HG02885 (cell line): ENCODE measurements at regions not wholly inside any gene's neighbourhood (a gene's known extent, or its start where the extent isn't known, plus 50 kb on each side); places are given as distances from the start of the nearest gene placed in this dataset.

Experiments used
- ATAC-seq: cut with Tn5 transposase; IDR thresholded peaks from one replicate; pipeline ENCODE4 v1.9.1; 2021; ENCODE audit warnings: mild to moderate bottlenecking; ENCODE audit not compliant: unreplicated experiment, poor library complexity

- no peak for ATAC-seq
These were observed 1350.0 kb upstream of the ADGRL2 start for GRCh38 chr1:80450711-80451110.

DNA sequence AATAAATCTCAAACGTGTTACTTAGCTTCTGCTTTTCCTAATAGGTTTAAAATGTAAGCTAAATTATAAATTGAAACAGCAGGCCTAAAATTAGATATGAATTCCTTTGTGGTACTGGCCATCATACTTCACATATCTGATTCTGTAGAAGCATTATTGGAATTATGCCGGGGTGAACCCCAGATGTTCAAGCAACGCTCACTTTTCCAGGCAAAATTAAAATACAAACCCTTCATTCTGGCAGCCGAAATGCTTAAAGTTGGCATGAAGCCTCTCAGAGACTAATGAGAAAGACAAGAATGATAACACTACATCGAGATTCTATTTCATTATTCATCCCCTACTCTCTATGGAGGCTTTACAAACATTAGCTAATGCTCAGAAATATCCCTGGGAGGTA, 1352.7 kb upstream of the ADGRL2 start:
- no peak for ATAC-seq

- no peak for ATAC-seq
These were observed 1353.2 kb upstream of the ADGRL2 start for GRCh38 chr1:80447526-80447925.

GRCh38 chr1:80445033-80445432, 1355.7 kb upstream of the ADGRL2 start:
- no peak for ATAC-seq

DNA sequence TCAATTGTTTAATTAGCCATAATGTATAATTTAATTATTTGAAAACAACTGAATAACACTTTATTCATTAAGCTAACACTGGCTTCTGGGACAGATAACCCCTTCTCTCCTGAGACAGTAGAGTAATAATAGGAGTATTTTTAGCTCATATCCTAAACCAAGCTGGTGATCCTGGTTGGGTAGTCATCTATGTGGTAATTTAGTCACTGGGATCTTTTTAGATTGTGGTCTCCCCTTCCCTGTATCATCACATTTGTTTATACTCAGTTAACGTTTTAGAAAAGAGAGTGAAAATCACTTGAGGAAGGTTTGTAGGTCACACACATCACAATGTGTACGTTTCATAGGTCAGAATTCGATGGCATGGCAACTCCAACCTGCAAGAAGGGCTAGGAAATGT, 1356.6 kb upstream of the ADGRL2 start:
- no peak for ATAC-seq

DNA sequence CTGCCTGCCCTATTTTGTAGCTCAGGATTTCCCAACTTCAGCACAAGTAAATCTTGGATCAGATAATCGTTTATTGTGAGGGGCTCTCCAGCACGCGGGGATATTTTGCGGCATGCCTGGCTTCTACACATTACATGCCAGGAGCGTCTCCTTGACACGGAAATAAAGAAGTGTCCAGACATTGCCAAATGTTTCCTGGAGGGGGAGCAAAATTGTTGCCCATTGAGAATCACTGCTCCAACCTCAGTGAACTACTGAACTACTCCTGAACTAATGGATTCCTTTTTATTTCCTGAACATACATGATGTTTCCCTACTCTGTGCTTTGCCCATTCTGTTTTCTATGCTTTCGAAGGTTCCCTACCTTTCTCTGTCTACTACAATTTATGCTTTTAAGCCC, 1359.1 kb upstream of the ADGRL2 start:
- ATAC-seq = no peak

GRCh38 chr1:80436851-80437250, 1363.9 kb upstream of the ADGRL2 start:
- ATAC-seq = no peak

GRCh38 chr1:80427881-80428280, 1372.9 kb upstream of the ADGRL2 start:
- no peak for ATAC-seq

DNA sequence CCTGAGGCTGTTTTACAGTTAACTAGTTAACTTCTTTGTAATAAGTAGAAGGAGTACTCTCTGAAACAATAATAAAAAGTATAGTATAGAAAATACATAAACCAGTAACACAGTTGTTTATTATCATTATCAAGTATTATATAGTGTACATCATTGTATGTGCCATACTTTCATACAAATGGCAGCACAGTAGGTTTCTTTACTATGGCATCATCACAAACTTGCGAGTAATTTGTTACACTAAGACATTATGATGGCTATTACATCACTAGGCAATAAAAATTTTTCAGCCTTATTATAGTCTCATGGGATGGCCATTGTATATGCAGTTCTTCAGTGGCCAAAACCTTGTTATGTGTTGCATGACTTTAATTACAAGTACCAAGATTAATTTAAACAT, 1376.5 kb upstream of the ADGRL2 start:
- no peak for ATAC-seq

DNA sequence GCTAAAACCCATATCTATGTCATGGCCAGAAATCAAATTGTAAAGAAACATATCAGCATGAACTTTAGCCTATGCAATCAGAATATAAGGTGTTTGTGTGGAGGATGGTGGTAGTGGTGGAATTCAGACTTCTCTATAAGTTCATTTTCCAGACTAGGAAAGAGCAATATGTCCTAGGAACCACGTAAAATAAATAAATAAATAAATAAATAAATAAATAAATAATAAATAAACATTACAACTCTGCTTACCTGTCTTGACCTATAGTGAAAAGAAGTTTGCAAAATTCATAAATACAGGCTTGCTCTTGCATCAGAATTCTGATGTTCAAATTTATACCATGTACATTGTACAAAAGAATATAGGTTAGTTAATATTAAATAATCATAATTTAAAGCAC, 1382.6 kb upstream of the ADGRL2 start:
- no peak for ATAC-seq

- no peak for ATAC-seq
These were observed 1383.1 kb upstream of the ADGRL2 start for GRCh38 chr1:80417671-80418070.

- no peak for ATAC-seq
These were observed 1386.8 kb upstream of the ADGRL2 start for GRCh38 chr1:80413969-80414368.

- no peak for ATAC-seq
These were observed 1390.5 kb upstream of the ADGRL2 start for GRCh38 chr1:80410233-80410632.

DNA sequence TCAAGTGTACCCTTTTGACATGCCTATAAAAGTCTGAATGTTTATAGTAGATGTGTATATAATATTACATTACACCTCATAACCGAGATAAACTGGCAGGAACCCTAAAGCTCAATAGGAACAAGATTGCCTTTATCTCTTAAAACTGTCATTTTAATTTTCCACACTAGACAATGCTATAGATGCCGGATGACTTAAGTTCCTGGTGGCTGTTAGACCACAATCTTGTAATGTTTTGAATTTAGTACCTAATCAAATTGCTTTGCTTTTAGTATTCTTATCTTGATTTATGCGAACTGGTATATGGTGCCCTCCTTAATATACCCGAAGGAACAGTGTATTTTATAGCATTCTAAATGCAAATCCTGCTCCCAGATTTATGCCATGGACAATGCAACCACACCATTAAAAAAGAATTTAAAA, 1397.0 kb upstream of the ADGRL4 start:
- no peak for ATAC-seq

DNA sequence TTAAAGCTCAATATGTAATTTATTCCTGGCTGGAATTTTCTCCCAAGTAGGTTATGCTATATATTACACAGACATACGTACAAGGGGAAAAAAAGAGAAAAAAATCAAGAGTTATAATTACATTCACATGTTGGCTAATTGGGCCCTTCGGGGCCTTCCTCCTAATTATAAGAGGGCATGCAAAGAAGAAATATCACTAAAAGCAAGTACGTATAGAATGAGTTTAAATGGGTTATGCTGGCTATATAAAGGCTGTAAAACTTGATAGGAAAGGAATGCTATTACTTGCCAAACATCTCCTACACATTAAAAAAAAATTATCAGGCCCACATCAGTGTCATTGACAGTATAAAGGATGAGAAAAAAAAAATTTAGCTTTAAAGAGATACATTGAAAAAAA, 1396.1 kb upstream of the ADGRL4 start:
- no peak for ATAC-seq

DNA sequence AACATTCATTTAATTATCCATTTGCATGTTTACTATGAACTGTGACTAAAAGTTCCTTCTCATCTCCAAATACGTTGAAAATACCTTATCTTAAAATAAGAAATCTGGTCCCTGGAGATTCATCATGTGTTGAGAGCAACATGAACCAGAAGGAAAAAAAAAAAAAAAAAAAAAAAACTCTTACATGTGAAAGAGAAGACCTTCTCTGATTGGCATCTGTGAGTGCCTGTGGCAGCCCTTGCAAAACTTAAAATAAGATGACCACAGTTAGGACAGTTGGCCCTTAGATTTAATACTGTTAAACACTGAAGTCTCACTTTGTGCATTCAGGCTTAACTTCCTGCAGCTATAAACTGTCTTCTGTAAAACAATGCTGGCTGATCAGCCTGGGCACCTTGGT, 1395.2 kb upstream of the ADGRL4 start:
- no peak for ATAC-seq

DNA sequence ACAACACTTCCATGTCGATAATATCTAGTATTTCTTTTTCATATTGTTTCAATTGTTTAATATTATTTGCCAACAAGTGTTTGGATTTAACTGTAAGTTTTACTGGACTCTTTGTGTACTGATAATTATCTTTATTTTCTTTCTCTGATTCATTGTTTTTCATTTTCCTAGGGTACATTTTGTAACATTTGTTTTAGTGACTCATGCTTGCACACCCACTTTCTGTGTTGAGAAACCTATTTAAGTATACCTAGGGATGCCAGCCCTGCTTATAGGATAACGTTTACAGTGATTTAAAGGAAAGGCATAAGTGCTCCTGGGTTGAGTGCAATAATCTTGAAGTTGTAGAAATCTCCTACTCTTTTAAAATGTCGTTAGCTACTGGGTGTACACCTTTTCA, 1386.0 kb upstream of the ADGRL4 start:
- no peak for ATAC-seq

- ATAC-seq = no peak
These were observed 1379.1 kb upstream of the ADGRL4 start for GRCh38 chr1:80385650-80386049.

DNA sequence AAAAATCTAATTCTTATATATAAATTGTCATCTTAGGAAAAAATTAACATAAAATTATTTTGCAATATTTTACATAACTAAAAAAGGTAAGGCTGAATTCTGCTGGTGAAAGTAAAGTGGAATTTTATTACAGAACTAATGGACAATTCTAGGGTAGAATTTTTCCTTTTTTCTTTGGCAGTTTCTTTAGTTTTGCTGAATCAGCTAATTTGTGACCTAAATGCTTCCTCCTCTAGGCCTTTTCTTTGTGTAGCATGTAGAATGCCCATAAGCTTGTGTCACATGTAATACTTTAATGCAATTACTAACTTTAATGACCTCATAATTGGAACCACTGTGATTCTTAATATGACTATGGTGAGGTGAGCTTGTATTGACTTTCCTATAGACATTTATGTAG, 1378.4 kb upstream of the ADGRL4 start:
- ATAC-seq = no peak

DNA sequence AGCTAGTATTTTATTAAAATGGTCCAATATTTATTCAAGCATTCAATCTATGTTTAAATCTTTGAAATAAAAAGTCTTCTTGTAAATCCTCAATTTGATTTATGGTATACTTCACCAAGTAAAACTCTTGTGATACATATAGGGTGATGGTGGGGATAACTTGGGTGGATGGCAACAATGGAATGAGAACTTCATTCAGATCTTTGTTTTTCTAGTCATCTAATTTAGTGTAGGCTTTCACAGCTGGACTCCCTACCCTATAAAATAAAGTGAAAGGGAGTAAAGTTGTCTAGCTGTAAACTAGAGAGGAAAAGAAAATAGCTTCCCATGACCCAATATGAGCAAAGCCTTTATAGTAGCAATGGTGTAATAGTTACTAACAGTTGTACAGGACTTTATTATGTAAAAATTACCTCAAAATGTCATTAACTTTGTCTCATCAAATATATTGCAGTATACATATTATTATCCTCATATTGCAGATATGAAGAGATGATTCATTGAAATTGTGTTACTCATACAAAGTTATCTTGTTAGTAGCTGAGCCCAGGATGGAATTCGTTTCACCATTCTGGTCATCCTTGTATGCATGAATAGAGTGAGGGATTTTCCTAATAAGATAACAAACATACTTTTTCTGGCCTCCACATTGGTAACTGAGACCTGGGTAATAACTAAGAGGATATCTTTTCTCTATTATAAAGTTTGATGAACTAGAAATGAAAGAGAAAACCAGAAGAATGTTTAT, 1377.7 kb upstream of the ADGRL4 start:
- no peak for ATAC-seq

- no peak for ATAC-seq
These were observed 1369.1 kb upstream of the ADGRL4 start for GRCh38 chr1:80375662-80376061.

DNA sequence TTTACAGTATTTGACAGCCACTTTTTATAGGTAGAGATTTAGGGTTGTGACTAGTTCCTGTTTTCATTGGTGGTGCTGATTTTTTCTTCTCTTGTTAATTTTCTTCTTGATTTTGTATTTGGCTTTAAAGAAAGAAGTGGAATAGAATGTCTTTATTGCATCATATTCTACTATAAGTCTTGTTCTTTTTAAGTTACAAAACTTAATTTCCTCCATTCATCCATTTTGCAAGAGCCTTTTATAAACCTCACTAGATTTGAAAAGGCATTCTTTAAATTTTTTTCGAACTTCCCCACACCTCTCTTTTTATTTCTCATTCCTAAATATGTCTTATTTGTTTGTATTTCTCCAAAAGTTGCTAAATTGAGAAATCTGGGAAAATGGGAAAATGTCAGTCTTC, 1368.6 kb upstream of the ADGRL4 start:
- ATAC-seq = no peak

GRCh38 chr1:80369780-80370179, 1363.2 kb upstream of the ADGRL4 start:
- no peak for ATAC-seq
